GM10248 (cell line): ENCODE measurements at regions not wholly inside any gene's neighbourhood (a gene's known extent, or its start where the extent isn't known, plus 50 kb on each side); places are given as distances from the start of the nearest gene placed in this dataset.
"Not testable (repeated sequence)": the region's sequence is repeated elsewhere in the genome, so short reads cannot be mapped to it uniquely, and the experiment has no call there.

Experiments used
- CTCF ChIA-PET: fragments of 300-600 bp; sonication (Branson Sonifier 250); formaldehyde crosslinking; extraction: SDS; loops from one replicate; lab custom pipeline; 2021; ENCODE audit warnings: antibody characterized with exemption; lab: Yijun Ruan, JAX
- POLR2A ChIA-PET: fragments of 350-650 bp; sonication (Branson Sonifier 250); formaldehyde crosslinking; extraction: SDS; loops from one replicate; lab custom pipeline; 2020; ENCODE audit warnings: antibody characterized with exemption; lab: Yijun Ruan, JAX
- DNase-seq: peaks from one replicate; pipeline ENCODE4 v3.0.0; 2012; ENCODE audit errors: extremely low spot score
- TF ChIP-seq, protein P1 (sequence below): IDR thresholded peaks from 2 replicates; pipeline ENCODE4 v1.5.1; 2012; ENCODE audit warnings: mild to moderate bottlenecking, low read depth; ENCODE audit errors: extremely low read depth, missing control alignments, control extremely low read depth

DNA sequence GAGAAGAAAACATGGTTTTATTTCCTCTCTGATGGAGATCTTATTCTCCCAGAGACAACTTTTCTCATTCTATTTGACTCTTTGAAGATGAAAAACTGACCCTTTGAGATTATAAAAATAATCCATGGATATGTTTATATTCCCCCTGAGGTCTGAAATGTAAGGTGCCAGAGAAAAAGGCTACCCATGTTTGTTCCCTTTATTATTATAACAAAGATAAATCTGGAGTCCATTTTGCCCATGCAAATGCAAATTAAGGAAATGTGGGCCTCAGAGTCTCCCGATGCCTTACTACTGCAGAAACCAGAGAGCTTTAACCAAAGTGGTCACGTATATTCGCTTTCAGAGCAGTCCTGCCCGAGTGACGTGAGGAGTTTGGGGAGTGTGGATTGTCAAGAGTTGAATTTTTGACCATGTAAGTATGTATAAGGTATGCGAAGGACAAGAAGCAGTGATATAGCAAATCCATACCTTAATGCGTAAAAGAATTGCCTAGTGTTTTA is 312.5 kb downstream of the RASEF start:
- TF ChIP-seq, protein P1, sequence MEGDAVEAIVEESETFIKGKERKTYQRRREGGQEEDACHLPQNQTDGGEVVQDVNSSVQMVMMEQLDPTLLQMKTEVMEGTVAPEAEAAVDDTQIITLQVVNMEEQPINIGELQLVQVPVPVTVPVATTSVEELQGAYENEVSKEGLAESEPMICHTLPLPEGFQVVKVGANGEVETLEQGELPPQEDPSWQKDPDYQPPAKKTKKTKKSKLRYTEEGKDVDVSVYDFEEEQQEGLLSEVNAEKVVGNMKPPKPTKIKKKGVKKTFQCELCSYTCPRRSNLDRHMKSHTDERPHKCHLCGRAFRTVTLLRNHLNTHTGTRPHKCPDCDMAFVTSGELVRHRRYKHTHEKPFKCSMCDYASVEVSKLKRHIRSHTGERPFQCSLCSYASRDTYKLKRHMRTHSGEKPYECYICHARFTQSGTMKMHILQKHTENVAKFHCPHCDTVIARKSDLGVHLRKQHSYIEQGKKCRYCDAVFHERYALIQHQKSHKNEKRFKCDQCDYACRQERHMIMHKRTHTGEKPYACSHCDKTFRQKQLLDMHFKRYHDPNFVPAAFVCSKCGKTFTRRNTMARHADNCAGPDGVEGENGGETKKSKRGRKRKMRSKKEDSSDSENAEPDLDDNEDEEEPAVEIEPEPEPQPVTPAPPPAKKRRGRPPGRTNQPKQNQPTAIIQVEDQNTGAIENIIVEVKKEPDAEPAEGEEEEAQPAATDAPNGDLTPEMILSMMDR, result no peak
- POLR2A ChIA-PET, result no interaction called here
- DNase-seq, result no peak
- CTCF ChIA-PET, result no interaction called here

DNA sequence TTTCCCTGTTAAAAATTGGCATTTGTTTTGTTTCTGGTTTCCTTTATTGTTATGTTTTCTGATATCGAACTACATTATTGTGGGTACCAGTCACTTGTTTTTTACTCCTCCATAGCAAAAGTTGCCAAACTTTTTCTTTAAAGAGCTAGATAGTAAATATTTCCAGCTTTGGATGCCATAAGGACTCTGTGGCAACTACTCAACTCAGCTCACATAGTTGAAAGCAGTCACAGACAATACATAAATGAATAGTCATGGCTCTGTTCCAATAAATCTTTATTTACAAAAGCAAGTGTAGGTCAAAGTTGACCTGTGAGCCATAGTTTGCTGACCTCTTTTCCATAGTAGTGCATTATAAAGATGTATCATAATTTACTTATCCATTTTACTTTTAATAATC is 305.0 kb downstream of the RASEF start:
- POLR2A ChIA-PET, result no interaction called here
- TF ChIP-seq, protein P1, result no peak
- DNase-seq, result no peak
- CTCF ChIA-PET, result interaction anchor here (0.9 kb wide), 1 partner anchor 15 kb away, joined by 3 read pairs; no protein-coding TSS in a partner anchor

DNA sequence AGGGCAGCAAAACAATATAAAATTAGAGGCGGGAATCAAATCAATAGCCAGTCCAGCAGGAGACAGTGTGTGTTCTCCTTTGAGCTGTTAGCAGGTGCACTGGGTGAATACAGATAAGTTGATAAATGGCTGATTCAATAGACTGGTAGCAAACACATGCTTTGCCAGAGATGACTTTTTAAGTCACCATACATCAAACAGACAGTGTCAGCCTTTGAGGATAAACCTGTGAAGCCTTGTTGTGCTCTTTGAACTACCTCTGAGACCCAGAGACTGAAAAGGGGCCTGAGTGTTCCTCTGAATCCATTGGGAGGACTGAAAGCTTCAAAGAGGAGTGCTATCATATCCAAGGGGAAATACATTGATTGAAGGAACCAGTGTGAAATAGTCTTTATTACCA is 301.9 kb downstream of the RASEF start:
- no peak for DNase-seq
- CTCF ChIA-PET, result no interaction called here
- POLR2A ChIA-PET, result no interaction called here
- TF ChIP-seq, protein P1, result no peak

- no peak for DNase-seq
- ChIA-PET POLR2A (no interaction called here), CTCF (no interaction called here)
- TF ChIP-seq, protein P1, result no peak
Observed at GRCh38 chr9:82761956-82762355, 301.0 kb downstream of the RASEF start.

DNA sequence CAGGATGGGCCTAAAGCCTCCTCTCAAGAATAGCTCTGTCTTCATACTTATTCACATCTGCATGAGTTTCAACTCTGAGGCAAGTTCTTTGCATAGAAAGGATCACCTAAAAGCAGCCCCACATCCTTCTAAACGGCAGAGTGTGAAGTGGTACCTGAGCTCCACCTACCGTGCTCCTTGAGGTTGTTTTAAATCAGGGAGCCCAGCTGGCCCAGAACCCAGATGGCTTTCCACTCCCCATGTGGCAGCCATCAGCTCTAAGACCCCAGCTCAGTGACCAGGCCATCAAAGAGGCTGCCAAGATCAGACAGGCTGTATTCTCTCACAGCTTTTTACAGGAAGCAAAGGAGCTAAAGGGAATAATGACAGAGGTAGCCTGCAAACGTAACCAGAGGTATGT is 299.3 kb downstream of the RASEF start:
- no peak for DNase-seq
- TF ChIP-seq, protein P1, result no peak
- ChIA-PET POLR2A (no interaction called here), CTCF (interaction anchor here (0.9 kb wide), 1 partner anchor 16 kb away, joined by 3 read pairs; no protein-coding TSS in a partner anchor)

DNA sequence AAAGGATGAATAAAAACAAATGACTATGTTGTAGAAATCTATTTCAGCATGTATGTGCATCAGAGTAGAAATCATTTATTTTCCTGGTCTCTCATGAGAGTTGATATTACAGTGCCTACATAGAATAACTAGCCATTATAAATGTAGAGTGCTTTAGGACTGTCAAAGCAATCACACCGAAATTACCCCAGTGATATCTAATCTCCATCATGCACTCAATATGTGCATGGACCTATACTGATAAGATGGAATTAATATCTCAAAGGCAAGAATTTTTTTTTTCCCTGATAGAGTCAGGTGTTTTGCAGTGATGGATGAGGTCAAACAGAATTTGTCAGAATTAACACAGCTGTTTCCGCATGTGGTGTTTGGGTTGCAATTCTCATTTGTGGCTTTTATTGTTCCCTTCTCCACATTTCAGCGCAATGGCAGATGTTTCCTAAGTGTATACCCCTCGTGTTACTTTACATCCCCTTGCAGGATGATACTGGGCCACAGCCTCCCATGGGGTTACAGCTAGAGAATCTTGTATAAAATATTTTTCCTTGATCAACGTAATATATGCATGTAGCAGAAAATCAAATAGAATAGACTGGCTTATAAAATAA is 298.8 kb downstream of the RASEF start:
- POLR2A ChIA-PET, result no interaction called here

DNA sequence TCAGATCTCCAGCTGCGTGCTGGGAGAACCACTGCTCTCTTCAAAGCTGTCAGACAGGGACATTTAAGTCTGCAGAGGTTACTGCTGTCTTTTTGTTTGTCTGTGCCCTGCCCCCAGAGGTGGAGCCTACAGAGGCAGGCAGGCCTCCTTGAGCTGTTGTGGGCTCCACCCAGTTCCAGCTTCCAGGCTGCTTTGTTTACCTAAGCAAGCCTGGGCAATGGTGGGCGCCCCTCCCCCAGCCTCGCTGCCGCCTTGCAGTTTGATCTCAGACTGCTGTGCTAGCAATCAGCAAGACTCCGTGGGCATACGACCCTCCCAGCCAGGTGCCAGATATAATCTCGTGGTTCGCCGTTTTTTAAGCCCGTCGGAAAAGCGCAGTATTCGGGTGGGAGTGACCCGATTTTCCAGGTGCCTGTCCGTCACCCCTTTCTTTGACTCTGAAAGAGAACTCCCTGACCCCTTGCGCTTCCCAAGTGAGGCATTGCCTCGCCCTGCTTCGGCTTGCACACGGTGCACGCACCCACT is 288.2 kb downstream of the RASEF start:
- DNase-seq, POLR2A ChIA-PET, CTCF ChIA-PET: not testable (repeated sequence)

More for the DNA sequence above, 298.8 kb downstream of the RASEF start:
- CTCF ChIA-PET, result interaction anchor here (0.9 kb wide), 1 partner anchor 16 kb away, joined by 3 read pairs; no protein-coding TSS in a partner anchor
- TF ChIP-seq, protein P1, result no peak
- no peak for DNase-seq
